BJ (cell line): ENCODE measurements at regions not wholly inside any gene's neighbourhood (a gene's known extent, or its start where the extent isn't known, plus 50 kb on each side); places are given as distances from the start of the nearest gene placed in this dataset.
"Not testable (repeated sequence)": the region's sequence is repeated elsewhere in the genome, so short reads cannot be mapped to it uniquely, and the experiment has no call there.

ENCODE experiments used
- CTCF ChIA-PET: fragments of 350-600 bp; formaldehyde crosslinking; extraction: SDS; loops from one replicate; lab custom pipeline; 2021; ENCODE audit warnings: antibody characterized with exemption, inconsistent platforms; lab: Yijun Ruan, JAX
- POLR2A ChIA-PET: fragments of 300-600 bp; sonication (Branson Sonifier 250); formaldehyde crosslinking; extraction: SDS; loops from one replicate; lab custom pipeline; 2021; ENCODE audit warnings: antibody characterized with exemption; lab: Charles Lee
- DNase-seq: peaks from one replicate; pipeline ENCODE4 v3.0.0-alpha.2; 2011; ENCODE audit warnings: low read depth
- H3K27me3 ChIP-seq: 2 replicates; pipeline ENCODE4 v1.6.0; 2011; ENCODE audit warnings: low read length; ENCODE audit not compliant: control insufficient read depth, insufficient read depth
- H3K36me3 ChIP-seq: 2 replicates; pipeline ENCODE4 v1.5.1; 2011; ENCODE audit warnings: low read length; ENCODE audit not compliant: control insufficient read depth, insufficient read depth
- H3K4me3 ChIP-seq: 2 replicates; pipeline ENCODE4 v1.5.1; 2011; ENCODE audit warnings: low read depth, mild to moderate bottlenecking, control low read depth, low read length
- TF ChIP-seq, protein P1 (sequence below): IDR thresholded peaks from 2 replicates; pipeline ENCODE4 v1.5.1; 2011; ENCODE audit warnings: low read depth, mild to moderate bottlenecking, control low read depth, inconsistent platforms, low read length, moderate library complexity; ENCODE audit not compliant: insufficient read depth

DNA sequence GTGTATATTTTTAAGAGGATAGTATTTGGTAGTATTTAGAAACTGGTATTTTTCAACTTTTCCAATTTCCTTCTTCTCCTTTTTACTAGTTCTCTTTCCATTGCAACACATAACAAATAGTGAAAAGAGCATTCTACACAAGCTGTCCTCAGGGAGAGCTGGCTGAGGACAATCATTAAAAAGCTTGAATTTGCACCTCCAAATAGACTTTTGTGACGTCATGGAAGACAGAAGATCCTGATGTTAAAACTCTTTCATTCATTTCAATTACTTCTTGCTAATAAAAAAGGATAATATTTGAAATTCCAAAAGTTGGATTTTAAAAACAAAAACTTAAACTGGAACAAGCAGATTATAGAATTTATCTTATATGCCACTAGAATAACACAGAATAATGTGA is 1356.3 kb downstream of the RPIA start:
- H3K4me3 ChIP-seq, H3K27me3 ChIP-seq, DNase-seq, POLR2A ChIA-PET, H3K36me3 ChIP-seq, CTCF ChIA-PET: not testable (repeated sequence)

DNA sequence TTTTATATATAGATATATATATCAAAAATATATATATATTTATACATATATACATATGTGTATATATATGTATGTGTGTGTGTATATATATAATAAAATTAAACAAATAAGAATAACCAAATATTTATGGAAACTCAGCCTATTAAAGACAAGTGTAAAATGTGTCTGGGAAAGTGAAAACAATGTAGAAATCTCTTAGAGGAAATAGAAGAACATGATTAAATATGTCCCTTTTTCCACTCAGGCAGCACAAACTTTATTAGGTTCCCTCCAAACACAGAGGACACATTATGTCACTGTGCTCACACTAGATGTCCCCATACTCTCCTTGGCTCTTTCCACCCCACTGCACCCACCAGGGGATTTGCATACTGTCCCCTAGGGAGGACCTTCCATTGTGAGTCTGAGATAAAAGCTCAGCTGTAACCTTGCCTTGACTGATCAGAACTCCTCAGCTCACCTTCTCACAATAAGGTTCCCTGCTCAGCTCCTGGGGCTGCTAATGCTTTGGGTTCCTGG is 1360.7 kb downstream of the RPIA start:
- H3K27me3 ChIP-seq, H3K4me3 ChIP-seq, POLR2A ChIA-PET, CTCF ChIA-PET, H3K36me3 ChIP-seq, DNase-seq: not testable (repeated sequence)

DNA sequence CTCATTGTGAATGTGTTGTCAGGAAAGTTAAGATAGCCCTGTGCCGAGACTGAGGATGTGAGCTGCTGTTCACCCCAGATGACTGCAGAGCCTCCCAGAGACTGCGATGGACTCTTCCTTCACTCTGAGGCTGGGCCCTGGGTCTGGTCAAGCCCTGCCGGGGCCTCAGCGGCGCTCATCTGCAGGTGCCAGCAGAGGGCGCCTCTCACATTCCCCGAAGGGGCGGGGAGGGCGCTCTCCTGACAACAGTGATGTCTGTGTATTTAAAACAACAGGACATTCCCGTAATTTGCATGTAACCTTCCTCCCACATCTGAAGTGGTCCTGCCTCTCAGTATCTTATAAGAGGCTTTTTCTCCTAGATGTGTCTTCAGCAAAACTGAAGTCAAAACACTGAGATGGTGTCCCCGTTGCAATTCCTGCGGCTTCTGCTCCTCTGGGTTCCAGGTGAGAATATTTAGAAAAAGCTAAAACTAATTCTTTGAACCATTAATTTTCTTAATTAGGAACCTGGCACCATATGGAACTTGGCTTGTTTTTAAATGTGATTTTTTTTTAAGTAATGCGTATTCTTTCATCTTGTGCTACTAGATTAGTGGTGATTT is 1377.9 kb downstream of the RPIA start:
- H3K27me3 ChIP-seq: no peaks in the 10 kb centered on the region
- POLR2A ChIA-PET: no interaction called here
- no peaks in the 10 kb centered on the region for H3K36me3 ChIP-seq
- CTCF ChIA-PET: no interaction called here
- H3K4me3 ChIP-seq: no peak overlapping the region
- DNase-seq: no peak
- TF ChIP-seq, protein P1, sequence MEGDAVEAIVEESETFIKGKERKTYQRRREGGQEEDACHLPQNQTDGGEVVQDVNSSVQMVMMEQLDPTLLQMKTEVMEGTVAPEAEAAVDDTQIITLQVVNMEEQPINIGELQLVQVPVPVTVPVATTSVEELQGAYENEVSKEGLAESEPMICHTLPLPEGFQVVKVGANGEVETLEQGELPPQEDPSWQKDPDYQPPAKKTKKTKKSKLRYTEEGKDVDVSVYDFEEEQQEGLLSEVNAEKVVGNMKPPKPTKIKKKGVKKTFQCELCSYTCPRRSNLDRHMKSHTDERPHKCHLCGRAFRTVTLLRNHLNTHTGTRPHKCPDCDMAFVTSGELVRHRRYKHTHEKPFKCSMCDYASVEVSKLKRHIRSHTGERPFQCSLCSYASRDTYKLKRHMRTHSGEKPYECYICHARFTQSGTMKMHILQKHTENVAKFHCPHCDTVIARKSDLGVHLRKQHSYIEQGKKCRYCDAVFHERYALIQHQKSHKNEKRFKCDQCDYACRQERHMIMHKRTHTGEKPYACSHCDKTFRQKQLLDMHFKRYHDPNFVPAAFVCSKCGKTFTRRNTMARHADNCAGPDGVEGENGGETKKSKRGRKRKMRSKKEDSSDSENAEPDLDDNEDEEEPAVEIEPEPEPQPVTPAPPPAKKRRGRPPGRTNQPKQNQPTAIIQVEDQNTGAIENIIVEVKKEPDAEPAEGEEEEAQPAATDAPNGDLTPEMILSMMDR: peak; percentile 66

DNA sequence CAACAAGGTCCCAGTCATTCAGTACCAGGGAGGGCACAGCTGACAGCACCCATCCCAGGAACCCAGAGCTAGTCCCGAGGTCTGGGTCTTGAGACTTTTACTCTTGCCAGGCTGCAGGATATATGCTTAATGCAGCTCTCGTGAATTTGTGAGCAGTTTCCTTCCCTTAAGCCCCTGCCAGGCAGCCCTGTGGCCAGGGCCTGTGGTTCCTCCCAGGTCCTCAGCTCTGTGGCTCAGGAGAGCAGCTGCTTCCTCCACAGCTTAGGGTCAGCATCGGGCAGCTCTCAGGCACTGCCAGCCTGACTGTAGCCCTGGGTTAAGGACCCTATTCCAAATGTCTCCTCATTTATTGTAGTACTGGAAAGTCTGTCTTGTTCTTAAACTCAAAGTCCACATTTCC is 1384.8 kb downstream of the RPIA start:
- ChIA-PET POLR2A (no interaction called here), CTCF (no interaction called here)
- TF ChIP-seq, protein P1: no peak
- Histone ChIP-seq H3K36me3 (no peaks in the 10 kb centered on the region), H3K27me3 (no peaks in the 10 kb centered on the region), H3K4me3 (no peak overlapping the region)
- DNase-seq: no peak

DNA sequence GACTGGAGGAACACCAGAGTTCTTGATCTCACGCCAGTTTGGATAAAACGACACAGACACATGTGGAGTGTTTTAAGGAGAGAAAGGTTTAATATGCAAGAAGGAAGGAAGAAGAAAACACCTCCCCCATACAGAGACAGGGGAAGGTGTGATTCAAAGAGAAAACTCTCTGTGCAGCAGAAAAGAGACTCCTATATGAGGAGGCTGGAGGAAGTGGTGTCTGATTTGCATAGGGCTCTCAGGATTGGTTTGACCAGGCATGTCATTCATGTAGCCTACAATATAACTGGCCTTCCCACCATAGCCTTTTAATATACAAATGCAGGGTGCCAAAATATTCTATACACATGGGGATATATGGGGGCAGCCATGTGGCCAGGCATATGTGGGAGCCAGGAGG is 1386.5 kb downstream of the RPIA start:
- no peak for DNase-seq
- H3K4me3 ChIP-seq: no peak overlapping the region
- no peaks in the 10 kb centered on the region for H3K27me3 ChIP-seq
- CTCF ChIA-PET: no interaction called here
- POLR2A ChIA-PET: no interaction called here
- TF ChIP-seq, protein P1: no peak
- H3K36me3 ChIP-seq: no peaks in the 10 kb centered on the region

DNA sequence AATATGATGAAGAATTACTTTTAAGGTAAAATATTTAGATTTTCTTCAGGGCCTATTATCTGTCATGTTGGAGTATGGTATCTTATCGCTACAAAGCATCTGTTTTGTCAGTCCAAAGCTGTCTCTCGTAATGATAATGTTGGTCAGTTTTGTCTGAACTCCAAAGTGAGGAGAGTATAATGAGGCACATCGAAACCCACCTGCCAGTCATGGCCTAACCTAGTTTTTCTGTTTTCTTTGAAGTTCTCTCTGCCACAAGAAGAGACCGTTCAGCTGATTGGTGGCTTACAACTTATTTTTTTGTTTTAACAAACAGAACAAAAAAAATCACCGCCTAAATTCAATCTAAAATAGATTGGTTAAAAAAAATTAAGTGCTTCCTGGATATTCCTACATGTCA is 1387.9 kb downstream of the RPIA start:
- ChIA-PET CTCF (interaction anchor here (0.7 kb wide), 1 partner anchor 13 kb away, joined by 3 read pairs; no protein-coding TSS in a partner anchor), POLR2A (no interaction called here)
- TF ChIP-seq, protein P1: no peak
- H3K27me3 ChIP-seq: no peaks in the 10 kb centered on the region
- no peaks in the 10 kb centered on the region for H3K36me3 ChIP-seq
- no peak for DNase-seq
- H3K4me3 ChIP-seq: no peak overlapping the region
